Stimulated activated CD8-positive, alpha-beta memory T cell treated with anti-CD3 and anti-CD28 coated beads, Interleukin-2, amount 100 ng/mL, for 48 hours (primary cell): ENCODE measurements at regions not wholly inside any gene's neighbourhood (a gene's known extent, or its start where the extent isn't known, plus 50 kb on each side); places are given as distances from the start of the nearest gene placed in this dataset.

ENCODE experiments used
- DNase-seq, 2 donors: peaks; one replicate each; pipeline ENCODE4 v3.0.0-alpha.2; 2020; ENCODE audit warnings: low read depth in 2 of 2

GRCh38 chr11:82373781-82374542 lies 359.7 kb downstream of the FAM181B start:
- DNase-seq = no peak

- no peak for DNase-seq
Observed at GRCh38 chr11:82365351-82365750, 368.3 kb downstream of the FAM181B start.

GRCh38 chr11:82356316-82356715 lies 377.3 kb downstream of the FAM181B start:
- no peak for DNase-seq

GRCh38 chr11:82355313-82355823 lies 378.3 kb downstream of the FAM181B start:
- DNase-seq = no peak

GRCh38 chr11:82326853-82327252 lies 406.8 kb downstream of the FAM181B start:
- DNase-seq = no peak

- no peak for DNase-seq
Observed at GRCh38 chr11:82321206-82321605, 412.5 kb downstream of the FAM181B start.

- no peak for DNase-seq
Observed at GRCh38 chr11:82315093-82315492, 418.6 kb downstream of the FAM181B start.

- DNase-seq = no peak
Observed at GRCh38 chr11:82308979-82309378, 424.7 kb downstream of the FAM181B start.

GRCh38 chr11:82305123-82305522 lies 428.5 kb downstream of the FAM181B start:
- no peak for DNase-seq

GRCh38 chr11:82303671-82304070 lies 430.0 kb downstream of the FAM181B start:
- DNase-seq = no peak

- no peak for DNase-seq
Observed at GRCh38 chr11:82288471-82288870, 445.2 kb downstream of the FAM181B start.

GRCh38 chr11:82270870-82271269 lies 462.8 kb downstream of the FAM181B start:
- DNase-seq = no peak

- no peak for DNase-seq
Observed at GRCh38 chr11:82268627-82269026, 465.0 kb downstream of the FAM181B start.

GRCh38 chr11:82267186-82267585 lies 466.5 kb downstream of the FAM181B start:
- no peak for DNase-seq

- DNase-seq = no peak
Observed at GRCh38 chr11:82261367-82261766, 472.3 kb downstream of the FAM181B start.

- no peak for DNase-seq
Observed at GRCh38 chr11:82250047-82250446, 483.6 kb downstream of the FAM181B start.

- DNase-seq = no peak
Observed at GRCh38 chr11:82246926-82247325, 486.7 kb downstream of the FAM181B start.

GRCh38 chr11:82239498-82239897 lies 494.2 kb downstream of the FAM181B start:
- no peak for DNase-seq

- DNase-seq = no peak
Observed at GRCh38 chr11:82234256-82234655, 499.4 kb downstream of the FAM181B start.

GRCh38 chr11:82233201-82233600 lies 500.5 kb downstream of the FAM181B start:
- DNase-seq = no peak

- no peak for DNase-seq
Observed at GRCh38 chr11:82229341-82229740, 504.3 kb downstream of the FAM181B start.

- no peak for DNase-seq
Observed at GRCh38 chr11:82225930-82226329, 507.7 kb downstream of the FAM181B start.

- DNase-seq = no peak
Observed at GRCh38 chr11:82225502-82225901, 508.2 kb downstream of the FAM181B start.
